ENCODE measurements at regions not wholly inside any gene's neighbourhood (a gene's known extent, or its start where the extent isn't known, plus 50 kb on each side); places are given as distances from the start of the nearest gene placed in this dataset.
"Not testable (repeated sequence)": the region's sequence is repeated elsewhere in the genome, so short reads cannot be mapped to it uniquely, and the experiment has no call there.

- no peak for DNase-seq (ENCODE audit: low read depth)
Measured at GRCh38 chr1:172754609-172755008, 95.7 kb downstream of the FASLG start.

GRCh38 chr1:172755099-172755498, 96.2 kb downstream of the FASLG start:
- no peak for DNase-seq (ENCODE audit: low read depth)

GRCh38 chr1:172756024-172756423, 97.1 kb downstream of the FASLG start:
- DNase-seq (ENCODE audit: low read depth) = no peak

- DNase-seq (ENCODE audit: low read depth) = no peak
Measured at GRCh38 chr1:172758259-172758658, 99.4 kb downstream of the FASLG start.

- no peak for DNase-seq (ENCODE audit: low read depth)
Measured at GRCh38 chr1:172760121-172760520, 101.2 kb downstream of the FASLG start.

GRCh38 chr1:172761581-172762486, 102.9 kb downstream of the FASLG start:
- peak; percentile 13 for DNase-seq (ENCODE audit: low read depth)

GRCh38 chr1:172763057-172763456, 104.2 kb downstream of the FASLG start:
- DNase-seq (ENCODE audit: low read depth) = no peak

GRCh38 chr1:172764378-172764777, 105.5 kb downstream of the FASLG start:
- DNase-seq (ENCODE audit: low read depth) = no peak

- DNase-seq (ENCODE audit: low read depth) = no peak
Measured at GRCh38 chr1:172766462-172766861, 107.6 kb downstream of the FASLG start.

- DNase-seq (ENCODE audit: low read depth) = no peak
Measured at GRCh38 chr1:172770071-172770470, 111.2 kb downstream of the FASLG start.

- DNase-seq (ENCODE audit: low read depth) = no peak
Measured at GRCh38 chr1:172774561-172774960, 115.7 kb downstream of the FASLG start.

GRCh38 chr1:172775606-172776005, 116.7 kb downstream of the FASLG start:
- peak; percentile 31 for DNase-seq (ENCODE audit: low read depth)

GRCh38 chr1:172776071-172776470, 117.2 kb downstream of the FASLG start:
- peak; percentile 29 for DNase-seq (ENCODE audit: low read depth)

GRCh38 chr1:172777767-172778166, 118.9 kb downstream of the FASLG start:
- DNase-seq (ENCODE audit: low read depth) = no peak

GRCh38 chr1:172778456-172779455, 119.9 kb downstream of the FASLG start:
- DNase-seq (ENCODE audit: low read depth) = peak; percentile 18

GRCh38 chr1:172779491-172779890, 120.6 kb downstream of the FASLG start:
- no peak for DNase-seq (ENCODE audit: low read depth)

- DNase-seq (ENCODE audit: low read depth) = peak; percentile 4
Measured at GRCh38 chr1:172781513-172782140, 122.7 kb downstream of the FASLG start.

- no peak for DNase-seq (ENCODE audit: low read depth)
Measured at GRCh38 chr1:172789840-172790239, 130.9 kb downstream of the FASLG start.

- no peak for DNase-seq (ENCODE audit: low read depth)
Measured at GRCh38 chr1:172790245-172790644, 131.3 kb downstream of the FASLG start.

- DNase-seq (ENCODE audit: low read depth) = no peak
Measured at GRCh38 chr1:172793823-172794222, 134.9 kb downstream of the FASLG start.

GRCh38 chr1:172795741-172796140, 136.8 kb downstream of the FASLG start:
- no peak for DNase-seq (ENCODE audit: low read depth)

- not testable (repeated sequence) for DNase-seq (ENCODE audit: low read depth)
Measured at GRCh38 chr1:172799804-172800203, 140.9 kb downstream of the FASLG start.

Measured in fibroblast of gingiva (primary cell).